NCI-H526 treated with DMSO at 0.1 percent for 48 hours (cell line): ENCODE measurements at regions not wholly inside any gene's neighbourhood (a gene's known extent, or its start where the extent isn't known, plus 50 kb on each side); places are given as distances from the start of the nearest gene placed in this dataset.
"Not testable (repeated sequence)": the region's sequence is repeated elsewhere in the genome, so short reads cannot be mapped to it uniquely, and the experiment has no call there.

Experiments
- DNase-seq: peaks from one replicate; lab custom pipeline; 2025; lab: John Stamatoyannopoulos, UW

DNA sequence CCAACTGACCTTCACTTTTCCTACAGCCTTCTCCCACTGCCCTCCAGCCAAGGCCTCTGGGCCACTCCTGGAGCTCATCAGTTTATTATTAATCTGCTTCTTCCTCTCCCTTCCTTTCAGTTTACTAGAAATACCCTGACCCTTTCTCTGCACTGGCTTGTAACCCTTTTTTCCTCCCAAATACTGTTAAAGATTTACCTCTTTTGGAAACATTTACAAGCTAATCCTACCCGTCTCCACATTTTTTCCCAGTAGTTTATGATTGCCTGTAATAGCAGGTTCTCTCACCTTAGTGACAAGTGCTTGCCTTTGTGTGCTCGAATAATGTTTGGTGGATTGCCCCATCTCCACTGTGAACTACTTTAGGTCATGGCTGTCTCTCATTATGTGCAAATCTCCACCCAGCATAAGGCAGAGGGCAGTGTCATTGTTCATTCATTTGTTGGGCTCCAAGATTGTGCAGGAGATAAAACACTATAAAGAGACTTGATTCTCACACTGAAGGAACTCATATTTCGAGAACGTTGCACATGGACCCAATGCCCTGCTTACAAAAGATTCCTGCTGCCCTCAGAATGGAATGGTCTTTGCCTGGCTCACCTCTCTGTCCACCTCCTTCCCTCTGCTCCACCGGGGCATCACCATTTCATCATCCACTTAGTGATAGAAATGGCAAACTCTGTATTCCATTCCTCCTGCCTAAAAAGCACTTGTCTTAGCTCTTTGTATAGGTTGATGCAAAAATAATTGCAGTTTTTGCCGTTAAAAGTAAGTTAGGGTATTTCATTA lies 491.1 kb downstream of the UTRN start:
- no peak for DNase-seq

- no peak for DNase-seq
Measured at GRCh38 chr6:144777249-144777648, 492.1 kb downstream of the UTRN start.

- no peak for DNase-seq
Measured at GRCh38 chr6:144778056-144778455, 492.9 kb downstream of the UTRN start.

DNA sequence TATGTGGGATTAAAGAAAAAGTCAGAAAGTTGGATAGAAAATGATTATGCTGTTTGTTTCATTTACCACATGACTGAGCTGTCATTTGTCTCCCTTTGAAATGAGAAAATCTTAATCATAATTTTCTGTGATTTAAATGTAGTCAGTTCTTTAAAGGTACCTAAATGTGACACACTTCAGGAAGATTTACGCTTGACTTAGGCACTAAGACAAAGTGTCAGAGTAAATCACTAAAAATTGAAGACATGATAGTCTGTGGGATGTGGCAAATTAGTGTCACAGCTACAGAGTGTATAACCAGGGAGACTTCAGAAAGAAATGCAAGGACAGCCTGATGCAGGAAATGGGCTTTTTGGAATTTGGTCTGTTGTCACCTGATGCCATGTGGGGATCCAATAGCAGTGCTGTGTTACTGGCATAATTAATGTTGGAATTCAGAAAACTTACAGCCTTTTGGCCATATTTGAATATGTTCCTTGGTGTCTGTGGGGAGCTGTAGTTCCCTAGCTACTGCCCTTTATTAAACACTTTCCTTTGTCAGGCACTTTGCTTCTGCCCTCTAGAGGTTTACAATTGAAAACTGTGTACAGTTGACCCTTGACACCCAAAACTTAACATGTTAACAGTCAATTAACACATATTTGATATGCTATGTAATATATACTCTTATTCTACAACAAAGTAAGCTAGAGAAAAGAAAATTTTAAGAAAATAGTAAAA lies 493.8 kb downstream of the UTRN start:
- DNase-seq = no peak

DNA sequence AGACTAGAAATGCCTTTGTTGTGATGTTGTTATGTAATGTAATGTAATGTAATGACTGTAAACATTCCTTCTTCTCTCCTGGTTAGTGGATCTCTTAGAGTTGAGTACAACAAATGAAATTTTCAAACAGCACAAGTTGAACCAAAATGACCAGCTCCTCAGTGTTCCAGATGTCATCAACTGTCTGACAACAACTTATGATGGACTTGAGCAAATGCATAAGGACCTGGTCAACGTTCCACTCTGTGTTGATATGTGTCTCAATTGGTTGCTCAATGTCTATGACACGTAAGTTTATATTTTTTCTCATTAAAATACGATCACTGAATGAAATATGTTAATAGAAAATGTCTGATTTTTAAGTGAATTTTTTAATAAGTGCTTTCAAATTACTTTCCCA lies 496.7 kb downstream of the UTRN start:
- DNase-seq = no peak

DNA sequence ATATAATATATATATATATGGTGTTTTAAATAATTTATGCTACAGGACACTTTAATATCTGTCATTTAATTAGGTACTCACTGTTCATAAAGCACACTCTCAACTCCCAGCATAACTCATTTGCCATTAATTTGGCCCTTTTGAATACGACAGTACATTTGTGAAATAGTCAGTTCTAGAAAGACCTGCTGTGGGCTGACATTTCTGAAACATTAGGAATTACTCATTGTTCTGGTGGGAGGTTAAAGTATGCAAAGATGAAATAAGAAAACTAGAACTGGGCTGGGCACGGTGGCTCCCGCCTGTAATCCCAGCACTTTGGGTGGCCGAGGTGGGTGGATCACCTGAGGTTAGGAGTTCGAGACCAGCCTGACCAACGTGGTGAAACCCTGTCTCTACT lies 497.5 kb downstream of the UTRN start:
- DNase-seq = peak; percentile 75

DNA sequence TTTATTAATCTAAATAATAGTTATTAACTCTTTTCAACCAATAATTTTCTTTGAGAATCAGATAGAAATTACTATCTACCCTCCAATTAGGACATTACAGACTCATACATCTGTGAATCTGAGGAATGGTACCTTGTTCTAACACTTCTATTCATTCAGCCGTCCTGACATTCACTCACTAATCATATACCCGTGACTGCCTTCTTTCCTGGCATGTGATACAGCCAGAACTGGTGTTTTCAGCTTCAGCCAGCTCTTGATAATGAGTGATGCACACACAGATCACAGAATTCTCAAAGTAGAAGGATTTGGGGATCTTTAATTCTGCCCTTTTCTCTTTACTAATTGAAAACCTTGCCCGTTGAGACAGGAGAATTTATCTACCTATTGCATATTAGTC lies 499.9 kb downstream of the UTRN start:
- no peak for DNase-seq

DNA sequence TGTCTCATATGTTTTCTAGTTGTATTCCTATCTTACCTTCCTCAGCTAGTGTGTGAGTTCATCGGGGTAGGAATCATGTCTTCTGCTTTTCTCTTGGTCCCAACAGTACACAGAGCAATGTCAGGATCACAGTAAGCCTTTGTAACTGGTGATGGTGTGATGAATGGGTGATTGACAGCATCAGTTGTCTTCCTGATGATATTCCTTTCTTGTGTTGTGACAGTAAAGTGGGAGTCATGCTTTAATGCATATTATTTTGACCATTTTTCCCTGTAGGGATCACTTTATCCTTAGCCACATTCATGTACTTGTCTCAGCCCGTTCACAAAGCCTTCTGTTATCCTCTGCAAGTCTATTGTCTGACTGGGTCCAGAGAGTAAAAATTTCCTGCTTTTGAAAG lies 501.7 kb downstream of the UTRN start:
- no peak for DNase-seq

DNA sequence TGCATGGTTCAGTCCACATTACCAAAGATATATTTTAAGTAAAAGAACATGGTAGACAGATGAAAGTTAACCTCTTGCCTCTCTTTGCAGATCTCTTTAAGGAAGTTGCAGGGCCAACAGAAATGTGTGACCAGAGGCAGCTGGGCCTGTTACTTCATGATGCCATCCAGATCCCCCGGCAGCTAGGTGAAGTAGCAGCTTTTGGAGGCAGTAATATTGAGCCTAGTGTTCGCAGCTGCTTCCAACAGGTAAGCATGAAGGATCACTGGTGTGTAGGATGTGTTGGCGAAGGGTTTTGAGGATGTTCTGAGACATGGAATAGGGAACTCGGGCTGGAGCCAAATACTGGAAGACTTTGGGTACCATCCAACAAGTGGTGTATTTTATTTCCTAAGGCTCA lies 508.6 kb downstream of the UTRN start:
- DNase-seq = no peak

- not testable (repeated sequence) for DNase-seq
Measured at GRCh38 chr6:144795022-144795421, 509.9 kb downstream of the UTRN start.

- DNase-seq = no peak
Measured at GRCh38 chr6:144796070-144796469, 510.9 kb downstream of the UTRN start.

DNA sequence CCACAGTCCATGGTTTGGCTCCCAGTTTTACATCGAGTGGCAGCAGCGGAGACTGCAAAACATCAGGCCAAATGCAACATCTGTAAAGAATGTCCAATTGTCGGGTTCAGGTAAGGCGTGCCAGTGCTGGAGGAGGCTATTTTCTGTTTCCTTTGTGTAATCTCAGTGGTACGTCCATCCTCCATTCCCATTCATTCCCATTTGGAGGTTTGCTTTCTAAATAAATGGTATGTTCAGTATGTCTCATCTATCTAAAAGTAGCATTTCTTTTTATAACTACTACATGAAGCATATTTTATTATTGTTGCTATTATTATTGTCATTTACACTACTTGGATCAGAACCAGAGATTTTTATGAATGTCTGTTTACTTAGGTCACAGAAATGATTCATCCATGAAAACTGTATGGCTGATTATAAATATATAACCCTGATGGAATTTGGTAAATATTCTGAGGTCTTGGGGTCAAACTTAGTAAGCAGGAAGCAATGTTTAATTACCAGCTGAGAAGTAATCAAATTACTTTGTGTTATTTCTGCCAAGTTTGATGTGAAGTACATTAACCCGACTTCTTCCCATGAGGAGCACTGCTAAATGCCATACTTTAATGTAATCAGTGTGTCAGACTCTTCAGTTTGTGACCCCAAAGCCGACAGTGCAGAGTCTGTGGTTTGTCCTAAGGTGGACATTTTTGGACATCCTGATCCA lies 512.9 kb downstream of the UTRN start:
- no peak for DNase-seq

- no peak for DNase-seq
Measured at GRCh38 chr6:144804246-144804790, 519.2 kb downstream of the UTRN start.

GRCh38 chr6:144805049-144805448 lies 519.9 kb downstream of the UTRN start:
- DNase-seq = no peak

GRCh38 chr6:144806222-144806621 lies 521.1 kb downstream of the UTRN start:
- no peak for DNase-seq

DNA sequence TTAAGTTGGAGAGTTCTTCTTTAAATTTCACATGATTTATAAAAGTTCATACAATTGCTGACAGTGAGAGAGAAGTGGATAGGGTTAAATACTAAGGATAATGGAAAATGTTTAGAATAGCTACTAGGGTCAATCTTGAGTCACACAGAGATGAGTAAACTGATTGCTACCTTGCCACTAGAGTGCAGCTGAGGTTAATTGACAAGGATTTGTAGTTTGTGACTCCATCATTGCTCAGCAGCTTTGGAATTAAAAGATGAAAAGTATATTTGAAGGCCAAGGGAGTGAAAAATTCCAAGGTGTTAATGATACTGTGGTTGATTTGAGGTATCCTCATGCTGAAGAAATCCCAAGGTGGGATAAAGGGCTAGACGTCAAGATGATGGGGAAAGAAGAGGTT lies 524.0 kb downstream of the UTRN start:
- DNase-seq = no peak

DNA sequence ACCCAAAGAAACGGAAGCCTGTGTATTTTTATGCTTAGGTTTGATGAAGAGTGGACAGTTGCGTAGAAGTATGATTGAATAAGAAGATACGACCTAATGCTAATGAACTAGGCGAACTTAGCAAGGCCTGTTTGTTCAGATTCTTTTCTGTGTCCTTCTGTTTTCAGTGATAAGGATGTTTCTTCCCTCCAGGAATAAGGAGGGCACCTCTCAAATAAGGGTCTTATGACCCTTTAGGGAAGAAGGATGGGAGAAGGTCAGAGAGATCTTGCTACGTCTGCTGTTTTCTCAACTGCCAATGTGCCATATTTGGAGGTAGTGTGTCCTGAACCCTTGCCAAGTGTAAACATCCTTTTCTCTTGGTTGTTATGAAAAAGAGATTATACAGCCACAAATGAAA lies 524.8 kb downstream of the UTRN start:
- no peak for DNase-seq

DNA sequence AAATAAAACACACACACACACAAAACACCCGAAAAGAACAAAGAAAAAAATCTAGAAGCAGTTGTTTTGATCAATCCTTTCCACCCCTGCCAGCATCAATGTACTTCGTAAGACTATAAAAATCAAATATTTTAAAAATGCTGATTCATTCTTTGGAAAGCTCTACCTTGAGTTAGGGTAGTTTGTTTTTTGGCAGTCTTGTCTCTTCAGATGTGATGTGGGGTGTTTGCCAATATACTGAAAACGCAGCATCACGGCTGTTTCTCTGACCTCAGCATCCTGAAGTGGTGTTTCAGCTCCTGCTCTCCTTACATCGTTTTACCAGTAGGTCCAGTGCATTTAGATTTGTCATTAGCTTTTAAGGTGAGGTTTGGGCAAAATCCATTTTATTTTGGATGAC lies 526.0 kb downstream of the UTRN start:
- no peak for DNase-seq

DNA sequence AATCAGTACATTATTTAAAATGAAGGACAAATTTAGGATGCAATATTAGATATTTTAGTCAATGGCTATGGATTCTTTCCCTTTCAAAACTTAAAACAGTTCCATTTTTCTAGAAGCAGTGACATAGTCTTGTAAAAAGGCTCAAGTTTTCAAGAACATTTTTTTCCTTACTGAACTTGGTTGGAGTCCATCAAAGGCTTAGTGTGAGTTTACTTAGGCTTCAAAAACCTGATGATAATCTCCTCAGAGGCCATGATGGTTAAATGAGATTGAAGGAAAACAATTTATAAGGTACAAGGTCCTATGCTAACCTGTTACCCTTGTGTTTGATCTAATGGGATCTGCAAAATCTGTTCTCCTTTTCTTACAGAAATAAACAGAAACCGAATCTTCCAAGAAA lies 531.8 kb downstream of the UTRN start:
- no peak for DNase-seq

GRCh38 chr6:144820270-144820669 lies 535.1 kb downstream of the UTRN start:
- no peak for DNase-seq

DNA sequence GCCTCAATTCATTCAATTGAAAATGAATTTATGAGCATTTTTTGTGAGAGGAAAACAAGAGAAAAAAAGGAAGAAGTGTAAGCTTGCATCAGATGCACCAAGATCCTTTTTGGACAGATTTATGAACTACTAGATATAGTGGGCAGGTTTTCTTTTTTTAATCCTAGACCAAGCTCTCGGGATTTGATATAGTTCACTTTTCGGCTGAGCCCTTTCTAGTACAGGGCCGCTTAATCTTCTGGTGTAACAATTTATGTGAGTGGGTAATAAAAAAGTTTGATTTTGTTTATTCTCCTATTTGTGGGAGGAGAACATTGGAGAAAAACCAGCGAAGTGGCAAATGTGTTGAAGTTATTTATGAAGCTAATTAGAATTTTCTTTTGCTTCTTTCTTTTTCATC lies 538.0 kb downstream of the UTRN start:
- no peak for DNase-seq

DNA sequence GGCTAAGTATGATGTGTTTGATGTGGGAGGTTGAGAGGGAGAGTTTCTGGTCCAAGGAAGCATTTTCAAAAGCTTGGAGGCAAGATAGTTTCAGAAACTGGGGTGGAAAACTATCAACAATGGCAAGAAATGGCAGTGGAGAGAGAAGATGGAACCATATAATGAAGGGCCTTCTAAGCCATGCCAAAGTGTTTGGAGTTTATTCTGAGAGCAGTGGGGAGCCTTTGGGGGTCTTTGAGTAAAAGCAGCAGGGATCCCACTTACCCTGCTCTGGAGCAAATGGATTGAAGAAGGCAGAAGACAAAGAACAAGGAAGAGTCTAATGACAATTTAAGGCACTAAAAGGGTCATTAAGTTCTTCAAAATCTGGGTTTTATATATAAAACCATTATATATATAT lies 538.9 kb downstream of the UTRN start:
- DNase-seq = no peak
